Natural killer cell (primary cell): ENCODE measurements at regions not wholly inside any gene's neighbourhood (a gene's known extent, or its start where the extent isn't known, plus 50 kb on each side); places are given as distances from the start of the nearest gene placed in this dataset.

Source experiments
- ATAC-seq, 3 donors: fragments of 150-1000 bp in 2 of 3; fragments of 200-7000 bp in 1 of 3; cut with Tn5 transposase; 1 replicate in 1 of 3; 2 replicates in 2 of 3; pipeline ENCODE4 v1.10.0; 2021; ENCODE audit warnings: mild to moderate bottlenecking in 2 of 3, moderate library complexity in 2 of 3
- DNase-seq, 2 donors: peaks; one replicate each; pipeline versions ENCODE4 v3.0.0 to v3.0.0-alpha.2; 2013 to 2021; ENCODE audit warnings: mixed read lengths in 1 of 2
- H3K27ac ChIP-seq: one replicate; pipeline ENCODE4 v1.5.1; 2013; ENCODE audit warnings: mild to moderate bottlenecking, low read length
- H3K27me3 ChIP-seq: one replicate; pipeline ENCODE4 v1.6.1; 2013; ENCODE audit warnings: low read length; ENCODE audit not compliant: control insufficient read depth, insufficient read depth
- H3K36me3 ChIP-seq: one replicate; pipeline ENCODE4 v1.6.1; 2013; ENCODE audit warnings: low read length; ENCODE audit not compliant: control insufficient read depth, insufficient read depth
- H3K4me1 ChIP-seq: one replicate; pipeline ENCODE4 v1.6.1; 2013; ENCODE audit warnings: low read length; ENCODE audit not compliant: control insufficient read depth, insufficient read depth
- H3K4me3 ChIP-seq: one replicate; pipeline ENCODE4 v1.5.1; 2013; ENCODE audit warnings: low read length
- H3K9me3 ChIP-seq: one replicate; pipeline ENCODE4 v1.6.1; 2013; ENCODE audit warnings: low read length; ENCODE audit not compliant: control insufficient read depth, insufficient read depth
- H3K27ac Mint-ChIP-seq, 2 donors: one replicate each; pipeline ENCODE4 v1.8.0; 2022; ENCODE audit warnings: mild to moderate bottlenecking in 2 of 2, mixed read lengths in 2 of 2, moderate library complexity in 1 of 2
- H3K27me3 Mint-ChIP-seq, 2 donors: one replicate each; pipeline ENCODE4 v1.8.0; 2022; ENCODE audit warnings: low read depth in 2 of 2, mixed read lengths in 2 of 2
- H3K36me3 Mint-ChIP-seq: one replicate; pipeline ENCODE4 v1.8.0; 2022; ENCODE audit warnings: mixed read lengths
- H3K4me1 Mint-ChIP-seq, 2 donors: one replicate each; pipeline ENCODE4 v1.8.0; 2022; ENCODE audit warnings: mixed read lengths in 2 of 2
- H3K4me3 Mint-ChIP-seq: one replicate; pipeline ENCODE4 v1.8.0; 2022; ENCODE audit warnings: mild to moderate bottlenecking, moderate library complexity, mixed read lengths
- H3K9me3 Mint-ChIP-seq, 2 donors: one replicate each; pipeline ENCODE4 v1.8.0; 2022; ENCODE audit warnings: mixed read lengths in 2 of 2
- CTCF ChIP-seq: fragments of 200-600 bp; IDR thresholded peaks from one replicate; pipeline ENCODE4 v1.8.0; 2022; ENCODE audit warnings: antibody characterized with exemption
- WGBS: methylation state at CpG from one replicate; pipeline ENCODE4 v1.1.7; 2013; ENCODE audit warnings: missing lambda C conversion rate; ENCODE audit not compliant: insufficient coverage; 5-methylcytosine and 5-hydroxymethylcytosine counted together
- intact Hi-C: fragments of 100-400 bp; cut with micrococcal nuclease; formaldehyde crosslinking; loops from one replicate; pipeline ENCODE4 v1.14.2; 2022

GRCh38 chr13:79675931-79676660 is 195.1 kb downstream of the NDFIP2 start:
- ATAC-seq (no peak), DNase-seq (no peak)
- H3K27ac Mint-ChIP-seq = no peak overlapping the region
- Histone ChIP-seq H3K27ac (no peak overlapping the region), H3K4me3 (no peak overlapping the region), H3K27me3 (no peaks in the 10 kb centered on the region), H3K4me1 (no peaks in the 10 kb centered on the region), H3K9me3 (no peaks in the 10 kb centered on the region), H3K36me3 (no peaks in the 10 kb centered on the region)
- H3K4me1 Mint-ChIP-seq = no peaks in the 10 kb centered on the region
- WGBS = 93% methylated on average over 7 of the region's 7 CpGs
- intact Hi-C loops = no loop called here
- TF ChIP-seq CTCF = no peak
- no peaks in the 10 kb centered on the region for H3K36me3 Mint-ChIP-seq
- H3K27me3 Mint-ChIP-seq = no peaks in the 10 kb centered on the region
- no peak overlapping the region for H3K4me3 Mint-ChIP-seq
- no peaks in the 10 kb centered on the region for H3K9me3 Mint-ChIP-seq

- Mint-ChIP-seq H3K4me1 (no peaks in the 10 kb centered on the region), H3K27me3 (no peaks in the 10 kb centered on the region), H3K4me3 (no peak overlapping the region), H3K36me3 (no peaks in the 10 kb centered on the region), H3K27ac (no peak overlapping the region), H3K9me3 (no peaks in the 10 kb centered on the region)
- no peak for DNase-seq
- Histone ChIP-seq H3K27me3 (no peaks in the 10 kb centered on the region), H3K9me3 (no peaks in the 10 kb centered on the region), H3K36me3 (no peaks in the 10 kb centered on the region), H3K27ac (no peak overlapping the region), H3K4me1 (no peaks in the 10 kb centered on the region), H3K4me3 (no peak overlapping the region)
- TF ChIP-seq CTCF = no peak
- no peak for ATAC-seq
- 91% methylated on average over 5 of the region's 5 CpGs for WGBS
- intact Hi-C loops = no loop called here
Observed at GRCh38 chr13:79674765-79675515, 194.0 kb downstream of the NDFIP2 start.

GRCh38 chr13:79673993-79674377 is 193.0 kb downstream of the NDFIP2 start:
- no peaks in the 10 kb centered on the region for H3K36me3 Mint-ChIP-seq
- no peak overlapping the region for H3K27ac Mint-ChIP-seq
- intact Hi-C loops = no loop called here
- Histone ChIP-seq H3K27me3 (no peaks in the 10 kb centered on the region), H3K4me3 (no peak overlapping the region), H3K9me3 (no peaks in the 10 kb centered on the region), H3K36me3 (no peaks in the 10 kb centered on the region), H3K27ac (no peak overlapping the region), H3K4me1 (no peaks in the 10 kb centered on the region)
- H3K4me3 Mint-ChIP-seq = no peak overlapping the region
- no peaks in the 10 kb centered on the region for H3K9me3 Mint-ChIP-seq
- no peaks in the 10 kb centered on the region for H3K4me1 Mint-ChIP-seq
- no peak for TF ChIP-seq CTCF
- ATAC-seq = no peak
- 80% methylated on average over 1 of the region's 1 CpG for WGBS
- no peaks in the 10 kb centered on the region for H3K27me3 Mint-ChIP-seq
- DNase-seq = no peak
